ENCODE measurements at regions not wholly inside any gene's neighbourhood (a gene's known extent, or its start where the extent isn't known, plus 50 kb on each side); places are given as distances from the start of the nearest gene placed in this dataset.

DNA sequence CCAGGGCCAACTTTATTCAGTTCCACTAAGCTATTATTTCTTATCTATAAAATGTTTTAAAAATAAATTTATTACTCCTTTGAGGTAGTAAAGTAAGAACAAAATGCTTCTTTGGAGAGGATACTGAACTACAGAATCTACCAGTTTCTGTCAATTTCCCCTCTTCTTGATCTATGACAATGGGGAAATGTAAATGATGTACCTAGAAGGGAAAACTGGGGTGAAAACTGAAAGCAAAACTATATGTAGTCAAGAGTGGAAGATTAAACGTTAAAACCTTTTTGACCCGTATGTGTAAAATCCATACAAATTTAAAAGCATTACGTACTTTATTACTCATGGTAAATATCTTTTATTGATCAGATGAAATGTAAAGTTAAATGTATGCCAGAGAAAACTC, 1287.8 kb upstream of the TMEFF2 start:
- POLR2A ChIA-PET = no interaction called here
- BruUV-seq (replicated peaks) = no TSS peak
- in situ Hi-C loops (cut with MboI) = no loop called here
- Histone ChIP-seq H3K27me3 (replicated peaks in 1 of 2; ENCODE audit: control insufficient read depth in 2 of 2, insufficient read depth in 2 of 2, low read length in 1 of 2) (no peaks in the 10 kb centered on the region), H3K79me2 (ENCODE audit: control insufficient read depth, insufficient read depth, low read length) (no peaks in the 10 kb centered on the region), H4K20me1 (ENCODE audit: control insufficient read depth, insufficient read depth) (no peaks in the 10 kb centered on the region), H3K9me3 (replicated peaks; ENCODE audit: control insufficient read depth, insufficient read depth, low read length) (no peaks in the 10 kb centered on the region), H3K4me3 (no peak overlapping the region), H3K4me2 (ENCODE audit: control insufficient read depth, insufficient read depth) (no peak overlapping the region), H2AFZ (ENCODE audit: control insufficient read depth, low read depth, low read length) (no peak overlapping the region; the same call in 1 of the 2 replicates), H3K27ac (ENCODE audit: control insufficient read depth, insufficient read depth) (no peak overlapping the region), H3K4me1 (ENCODE audit: control insufficient read depth, insufficient read depth, low read length) (no peaks in the 10 kb centered on the region), H3K36me3 (ENCODE audit: control insufficient read depth in 2 of 2, insufficient read depth in 2 of 2, low read length in 1 of 2) (no peaks in the 10 kb centered on the region), H3K9ac (ENCODE audit: control insufficient read depth, insufficient read depth, low read length) (no peak overlapping the region)
- 3% methylated on average over 3 of the region's 3 CpGs for WGBS (ENCODE audit: insufficient coverage, insufficient replicate concordance, low lambda C conversion rate, missing lambda C conversion rate)
- peak; percentile 1 for DNase-seq (ENCODE audit: low read depth, low spot score)
- CTCF ChIA-PET = interaction anchor here (0.7 kb wide), 1 partner anchor 102 kb away, joined by 3 read pairs; no protein-coding TSS in a partner anchor
- peak; percentile 80 for ATAC-seq
- intact Hi-C loops (cut with micrococcal nuclease; ENCODE audit: unreplicated experiment) = no loop called here
- RAD21 ChIA-PET (ENCODE audit: unreplicated experiment) = interaction anchor here (1.0 to 1.3 kb wide), 2 partner anchors 26 to 102 kb away, joined by 3 to 5 read pairs; no protein-coding TSS in a partner anchor
- SMC1A ChIA-PET (ENCODE audit: uncharacterized antibody, unreplicated experiment) = interaction anchor here (0.8 to 1.1 kb wide), 3 partner anchors 9 to 83 kb away, joined by 3 read pairs; no protein-coding TSS in a partner anchor
- FAIRE-seq = no peak
- no peak for TF ChIP-seq SIN3A (IDR thresholded peaks at IDR 0.05; ENCODE audit: low read depth, low read length)
- TF ChIP-seq POU2F2 (IDR thresholded peaks at IDR 0.05; ENCODE audit: borderline replicate concordance, low read depth, low read length) = no peak
- TF ChIP-seq MXI1 (IDR thresholded peaks at IDR 0.05; ENCODE audit: low read depth, low read length) = no peak
- TF ChIP-seq, protein P1, sequence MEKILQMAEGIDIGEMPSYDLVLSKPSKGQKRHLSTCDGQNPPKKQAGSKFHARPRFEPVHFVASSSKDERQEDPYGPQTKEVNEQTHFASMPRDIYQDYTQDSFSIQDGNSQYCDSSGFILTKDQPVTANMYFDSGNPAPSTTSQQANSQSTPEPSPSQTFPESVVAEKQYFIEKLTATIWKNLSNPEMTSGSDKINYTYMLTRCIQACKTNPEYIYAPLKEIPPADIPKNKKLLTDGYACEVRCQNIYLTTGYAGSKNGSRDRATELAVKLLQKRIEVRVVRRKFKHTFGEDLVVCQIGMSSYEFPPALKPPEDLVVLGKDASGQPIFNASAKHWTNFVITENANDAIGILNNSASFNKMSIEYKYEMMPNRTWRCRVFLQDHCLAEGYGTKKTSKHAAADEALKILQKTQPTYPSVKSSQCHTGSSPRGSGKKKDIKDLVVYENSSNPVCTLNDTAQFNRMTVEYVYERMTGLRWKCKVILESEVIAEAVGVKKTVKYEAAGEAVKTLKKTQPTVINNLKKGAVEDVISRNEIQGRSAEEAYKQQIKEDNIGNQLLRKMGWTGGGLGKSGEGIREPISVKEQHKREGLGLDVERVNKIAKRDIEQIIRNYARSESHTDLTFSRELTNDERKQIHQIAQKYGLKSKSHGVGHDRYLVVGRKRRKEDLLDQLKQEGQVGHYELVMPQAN (conservative IDR thresholded peaks at IDR 0.05) = no peak
- no peak for TF ChIP-seq FOS (IDR thresholded peaks at IDR 0.05; ENCODE audit: borderline replicate concordance, extremely low read depth, insufficient read length)
- no peak for TF ChIP-seq ZNF24 (IDR thresholded peaks at IDR 0.05)
- TF ChIP-seq RELB (IDR thresholded peaks at IDR 0.05; ENCODE audit: low read depth) = no peak
- TF ChIP-seq RB1 (IDR thresholded peaks at IDR 0.05; ENCODE audit: borderline replicate concordance) = no peak
- no peak for TF ChIP-seq ATF7 (IDR thresholded peaks at IDR 0.05; ENCODE audit: low read depth)
- TF ChIP-seq SMARCA5 (IDR thresholded peaks at IDR 0.05) = no peak
- TF ChIP-seq WRNIP1 (IDR thresholded peaks at IDR 0.05; ENCODE audit: borderline replicate concordance, low read depth, low read length) = no peak
- no peak for TF ChIP-seq HDAC6 (IDR thresholded peaks at IDR 0.05; ENCODE audit: unreplicated experiment)
- TF ChIP-seq, protein P2, sequence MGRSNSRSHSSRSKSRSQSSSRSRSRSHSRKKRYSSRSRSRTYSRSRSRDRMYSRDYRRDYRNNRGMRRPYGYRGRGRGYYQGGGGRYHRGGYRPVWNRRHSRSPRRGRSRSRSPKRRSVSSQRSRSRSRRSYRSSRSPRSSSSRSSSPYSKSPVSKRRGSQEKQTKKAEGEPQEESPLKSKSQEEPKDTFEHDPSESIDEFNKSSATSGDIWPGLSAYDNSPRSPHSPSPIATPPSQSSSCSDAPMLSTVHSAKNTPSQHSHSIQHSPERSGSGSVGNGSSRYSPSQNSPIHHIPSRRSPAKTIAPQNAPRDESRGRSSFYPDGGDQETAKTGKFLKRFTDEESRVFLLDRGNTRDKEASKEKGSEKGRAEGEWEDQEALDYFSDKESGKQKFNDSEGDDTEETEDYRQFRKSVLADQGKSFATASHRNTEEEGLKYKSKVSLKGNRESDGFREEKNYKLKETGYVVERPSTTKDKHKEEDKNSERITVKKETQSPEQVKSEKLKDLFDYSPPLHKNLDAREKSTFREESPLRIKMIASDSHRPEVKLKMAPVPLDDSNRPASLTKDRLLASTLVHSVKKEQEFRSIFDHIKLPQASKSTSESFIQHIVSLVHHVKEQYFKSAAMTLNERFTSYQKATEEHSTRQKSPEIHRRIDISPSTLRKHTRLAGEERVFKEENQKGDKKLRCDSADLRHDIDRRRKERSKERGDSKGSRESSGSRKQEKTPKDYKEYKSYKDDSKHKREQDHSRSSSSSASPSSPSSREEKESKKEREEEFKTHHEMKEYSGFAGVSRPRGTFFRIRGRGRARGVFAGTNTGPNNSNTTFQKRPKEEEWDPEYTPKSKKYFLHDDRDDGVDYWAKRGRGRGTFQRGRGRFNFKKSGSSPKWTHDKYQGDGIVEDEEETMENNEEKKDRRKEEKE (IDR thresholded peaks at IDR 0.05) = no peak
- no peak for TF ChIP-seq RUNX3 (IDR thresholded peaks at IDR 0.05; ENCODE audit: low read length)
- no peak for TF ChIP-seq JUND (IDR thresholded peaks at IDR 0.05; ENCODE audit: low read depth, low read length)
- TF ChIP-seq CHD4 (IDR thresholded peaks at IDR 0.05) = no peak
- TF ChIP-seq KDM1A (IDR thresholded peaks at IDR 0.05; ENCODE audit: borderline replicate concordance) = no peak
- TF ChIP-seq TCF7 (IDR thresholded peaks at IDR 0.05; ENCODE audit: borderline replicate concordance) = no peak
- TF ChIP-seq LARP7 (IDR thresholded peaks at IDR 0.05) = no peak

All from GM12878 (cell line).